HepG2 (cell line): ENCODE measurements at regions not wholly inside any gene's neighbourhood (a gene's known extent, or its start where the extent isn't known, plus 50 kb on each side); places are given as distances from the start of the nearest gene placed in this dataset.
A peak's percentile ranks its signal among the peaks of the same experiment; 100 is the strongest.

Source experiments
- ATAC-seq: fragments of 200-7000 bp; cut with Tn5 transposase; 3 replicates; pipeline ENCODE4 v1.9.1; 2020; ENCODE audit warnings: mild to moderate bottlenecking, moderate library complexity
- BruUV-seq: library from RNA; stranded (reverse); fragments of 400-500 nt; replicated peaks from 2 replicates; lab custom pipeline; 2021; lab: Mats Ljungman, UMichigan
- CTCF ChIA-PET: fragments of 300-600 bp; formaldehyde crosslinking; extraction: SDS; loops from one replicate; lab custom pipeline; 2021; ENCODE audit warnings: low total read pairs, inconsistent platforms, low intra/inter-chr PET ratio; lab: Yijun Ruan, JAX
- POLR2A ChIA-PET: fragments of 350-600 bp; sonication (Branson Sonifier 250); formaldehyde crosslinking; loops from one replicate; lab custom pipeline; 2020; ENCODE audit warnings: antibody characterized with exemption, inconsistent platforms; lab: Yijun Ruan, JAX
- DNase-seq: peaks from one replicate; pipeline ENCODE4 v3.0.0-alpha.2; 2015; ENCODE audit warnings: low spot score
- FAIRE-seq: peaks from 3 replicates; lab custom pipeline; 2011; peaks lifted over from hg19 to GRCh38; lab: Jason Lieb, UNC
- H2AFZ ChIP-seq: one replicate; pipeline ENCODE4 v1.6.1; 2011; ENCODE audit warnings: low read length, inconsistent platforms
- H3K27ac ChIP-seq: fragments of 300-600 bp; 3 replicates; pipeline ENCODE4 v1.8.0; 2011; ENCODE audit warnings: mixed run types, mild to moderate bottlenecking, mixed read lengths, low read length, inconsistent platforms; ENCODE audit not compliant: insufficient read depth; ENCODE audit errors: extremely low read length
- H3K27me3 ChIP-seq, 2 experiments: fragments of 200-600 bp in 1 of 2; 2 replicates in 1 of 2; 3 replicates in 1 of 2; pipeline versions ENCODE4 v1.6.0 to v1.8.0; 2011; ENCODE audit warnings: low read length in 2 of 2, mild to moderate bottlenecking in 2 of 2, moderate library complexity in 2 of 2, inconsistent platforms in 1 of 2; ENCODE audit not compliant: insufficient read depth in 2 of 2, control insufficient read depth in 1 of 2
- H3K36me3 ChIP-seq, 2 experiments: fragments of 200-600 bp in 1 of 2; replicated peaks in 1 of 2; 2 replicates in 1 of 2; 3 replicates in 1 of 2; pipeline versions ENCODE4 v1.5.1 to v1.8.0; 2011; ENCODE audit warnings: low read length in 2 of 2, inconsistent platforms in 1 of 2; ENCODE audit not compliant: insufficient read depth in 2 of 2, control insufficient read depth in 1 of 2
- H3K4me1 ChIP-seq: 2 replicates; pipeline ENCODE4 v1.5.1; 2012; ENCODE audit warnings: low read length, inconsistent platforms; ENCODE audit not compliant: insufficient read depth
- H3K4me2 ChIP-seq: 2 replicates; pipeline ENCODE4 v1.6.0; 2011; ENCODE audit warnings: low read depth, low read length, inconsistent platforms
- H3K4me3 ChIP-seq, 3 experiments: fragments of 200-600 bp in 1 of 3; sonication (generic), shearing (Covaris generic) in 1 of 3; replicated peaks in 1 of 3; 2 replicates each; pipeline ENCODE4 v1.5.1; 2011 to 2016; ENCODE audit warnings: low read length in 3 of 3, inconsistent platforms in 2 of 3, low read depth in 2 of 3, mild to moderate bottlenecking in 2 of 3, control low read depth in 1 of 3, mixed read lengths in 1 of 3; ENCODE audit not compliant: insufficient read depth in 1 of 3
- H3K79me2 ChIP-seq: one replicate; pipeline ENCODE4 v1.6.1; 2011; ENCODE audit warnings: low read length, inconsistent platforms; ENCODE audit not compliant: insufficient read depth
- H3K9ac ChIP-seq: 2 replicates; pipeline ENCODE4 v1.6.0; 2011; ENCODE audit warnings: mild to moderate bottlenecking, low read depth, low read length, inconsistent platforms; ENCODE audit not compliant: insufficient read depth
- H3K9me3 ChIP-seq: 2 replicates; pipeline ENCODE4 v1.5.1; 2012; ENCODE audit warnings: mild to moderate bottlenecking, low read length
- H4K20me1 ChIP-seq: 2 replicates; pipeline ENCODE4 v1.6.0; 2011; ENCODE audit warnings: inconsistent platforms, mild to moderate bottlenecking, low read length, moderate library complexity; ENCODE audit not compliant: insufficient read depth
- FOXA3 ChIP-seq: IDR thresholded peaks from 2 replicates; pipeline ENCODE4 v1.6.1; 2016; ENCODE audit warnings: missing genetic modification reagents, missing compliant biosample characterization
- FOXP1 ChIP-seq, 2 experiments: fragments of 450-650 bp in 1 of 2; IDR thresholded peaks; 2 replicates each; pipeline ENCODE4 v1.6.1; 2017 to 2018; ENCODE audit warnings: antibody characterized with exemption in 1 of 2
- GATAD2A ChIP-seq: IDR thresholded peaks from 2 replicates; pipeline ENCODE4 v1.6.1; 2016
- RBAK ChIP-seq: sonication (generic); formaldehyde crosslinking; IDR thresholded peaks from 2 replicates; pipeline ENCODE4 v1.5.1; 2020; ENCODE audit warnings: mild to moderate bottlenecking, missing genetic modification reagents
- RXRA ChIP-seq: sonication (generic); formaldehyde crosslinking; IDR thresholded peaks from 2 replicates; pipeline ENCODE4 v1.5.1; 2020; ENCODE audit warnings: missing genetic modification reagents
- SALL1 ChIP-seq: sonication (generic); formaldehyde crosslinking; IDR thresholded peaks from 2 replicates; pipeline ENCODE4 v1.8.0; 2022; ENCODE audit warnings: mild to moderate bottlenecking, missing genetic modification reagents
- SP1 ChIP-seq, 2 experiments: fragments of 450-650 bp in 1 of 2; sonication (generic) in 1 of 2; formaldehyde crosslinking in 1 of 2; IDR thresholded peaks; 2 replicates each; pipeline versions ENCODE4 v1.4.0 to v1.6.1; 2016 to 2020; ENCODE audit warnings: missing genetic modification reagents in 1 of 2
- TBX2 ChIP-seq: sonication (generic); formaldehyde crosslinking; IDR thresholded peaks from 2 replicates; pipeline ENCODE4 v1.5.0; 2020; ENCODE audit warnings: missing genetic modification reagents, mild to moderate bottlenecking, borderline replicate concordance
- TOPORS ChIP-seq: sonication (generic); formaldehyde crosslinking; IDR thresholded peaks from 2 replicates; pipeline ENCODE4 v1.8.0; 2023; ENCODE audit warnings: mild to moderate bottlenecking, missing genetic modification reagents
- ZNF292 ChIP-seq: sonication (generic); formaldehyde crosslinking; IDR thresholded peaks from 2 replicates; pipeline ENCODE4 v1.8.1; 2022; ENCODE audit warnings: mild to moderate bottlenecking, low read depth, missing genetic modification reagents, borderline replicate concordance
- WGBS: methylation state at CpG from one replicate; pipeline ENCODE4 v1.1.6; 2017; ENCODE audit warnings: low lambda C conversion rate; 5-methylcytosine and 5-hydroxymethylcytosine counted together
- in situ Hi-C: cut with HindIII; loops from 2 replicates; pipeline ENCODE4 v1.10.0; 2017; ENCODE audit warnings: low pct_unique_long_range_greater_than_20kb; ENCODE audit not compliant: extremely low pct_ligation_motif_present
- intact Hi-C: fragments of 100-400 bp; cut with micrococcal nuclease; formaldehyde crosslinking; loops from one replicate; pipeline ENCODE4 v1.10.0; 2022; ENCODE audit not compliant: unreplicated experiment
- TF ChIP-seq, protein P1 (sequence below): sonication (generic); formaldehyde crosslinking; IDR thresholded peaks from 2 replicates; pipeline ENCODE4 v1.4.0; 2020; ENCODE audit warnings: missing genetic modification reagents
- TF ChIP-seq, protein P2 (sequence below): sonication (generic); formaldehyde crosslinking; IDR thresholded peaks from 2 replicates; pipeline ENCODE4 v1.5.1; 2020; ENCODE audit warnings: missing genetic modification reagents, mild to moderate bottlenecking, borderline replicate concordance
- TF ChIP-seq, protein P3 (sequence below): IDR thresholded peaks from 2 replicates; pipeline ENCODE4 v1.4.0; 2020; ENCODE audit warnings: mild to moderate bottlenecking, missing genetic modification reagents

DNA sequence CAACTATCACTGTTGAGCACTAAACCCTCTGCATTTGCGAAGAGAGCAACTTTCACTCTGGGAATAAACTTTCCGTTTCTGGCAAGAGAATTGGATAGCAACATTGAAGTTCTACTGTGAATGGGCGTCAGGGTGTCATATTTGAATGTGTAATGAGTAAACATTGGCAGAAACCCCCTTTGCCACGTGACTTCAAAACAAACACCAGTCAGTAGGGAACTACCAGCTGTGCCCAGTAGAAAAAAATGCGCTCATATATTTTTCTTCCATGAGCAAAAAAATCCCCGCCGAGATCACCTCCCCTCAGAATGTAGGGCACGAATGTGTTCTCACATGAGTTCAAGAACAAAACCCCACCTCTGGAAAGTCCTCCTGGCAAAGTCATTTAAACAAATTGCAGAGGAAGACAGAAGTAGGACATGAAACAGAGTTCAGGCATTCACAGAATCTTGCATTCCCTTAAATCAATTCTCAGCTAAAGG lies 80.6 kb downstream of the BTG1 start (continued):
- TF ChIP-seq, protein P1, sequence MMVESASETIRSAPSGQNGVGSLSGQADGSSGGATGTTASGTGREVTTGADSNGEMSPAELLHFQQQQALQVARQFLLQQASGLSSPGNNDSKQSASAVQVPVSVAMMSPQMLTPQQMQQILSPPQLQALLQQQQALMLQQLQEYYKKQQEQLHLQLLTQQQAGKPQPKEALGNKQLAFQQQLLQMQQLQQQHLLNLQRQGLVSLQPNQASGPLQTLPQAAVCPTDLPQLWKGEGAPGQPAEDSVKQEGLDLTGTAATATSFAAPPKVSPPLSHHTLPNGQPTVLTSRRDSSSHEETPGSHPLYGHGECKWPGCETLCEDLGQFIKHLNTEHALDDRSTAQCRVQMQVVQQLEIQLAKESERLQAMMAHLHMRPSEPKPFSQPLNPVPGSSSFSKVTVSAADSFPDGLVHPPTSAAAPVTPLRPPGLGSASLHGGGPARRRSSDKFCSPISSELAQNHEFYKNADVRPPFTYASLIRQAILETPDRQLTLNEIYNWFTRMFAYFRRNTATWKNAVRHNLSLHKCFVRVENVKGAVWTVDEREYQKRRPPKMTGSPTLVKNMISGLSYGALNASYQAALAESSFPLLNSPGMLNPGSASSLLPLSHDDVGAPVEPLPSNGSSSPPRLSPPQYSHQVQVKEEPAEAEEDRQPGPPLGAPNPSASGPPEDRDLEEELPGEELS (CRISPR knock-in tag), result peak; percentile 23; the same call in 1 of the 2 replicates
- no peak for TF ChIP-seq TOPORS (CRISPR knock-in tag)

DNA sequence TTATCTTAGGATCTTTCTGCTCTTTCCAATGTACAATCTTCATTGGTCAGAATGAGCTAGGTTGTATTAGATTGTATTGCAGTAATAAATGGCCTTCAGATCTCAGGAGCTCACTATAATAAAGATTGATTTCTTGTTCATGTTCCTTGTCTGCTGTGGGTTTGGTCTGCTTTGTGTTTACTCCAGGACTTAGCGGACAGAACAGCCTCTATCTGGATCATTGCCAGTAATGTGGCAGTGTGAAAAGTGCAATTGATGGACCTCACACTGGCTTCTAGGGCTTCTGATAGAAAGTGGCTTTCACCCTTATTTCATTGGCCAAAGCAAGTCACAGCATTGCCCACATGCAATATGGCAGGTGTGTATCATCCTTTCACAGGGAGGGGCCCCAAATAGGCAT lies 81.2 kb downstream of the BTG1 start:
- intact Hi-C loops (no loop called here), in situ Hi-C loops (no loop called here)
- POLR2A ChIA-PET, result interaction anchor here (1.3 to 4.9 kb wide), 2 partner anchors 73 to 81 kb away, joined by 7 to 36 read pairs; partner anchors contain the start of gene BTG1
- Histone ChIP-seq H3K4me3 (peak overlapping the region in 2 of 3 experiments; percentile 36 to 38; a peak in 2 of 6 replicates), H2AFZ (no peak overlapping the region), H3K27ac (no peak overlapping the region), H3K36me3 (no peaks in the 10 kb centered on the region), H4K20me1 (no peaks in the 10 kb centered on the region), H3K9me3 (no peaks in the 10 kb centered on the region), H3K9ac (no peak overlapping the region), H3K27me3 (no peaks in the 10 kb centered on the region), H3K4me1 (peaks cover 57% of the 10 kb centered on the region), H3K4me2 (peak overlapping the region; percentile 69), H3K79me2 (no peaks in the 10 kb centered on the region)
- FAIRE-seq (peak; percentile 36), ATAC-seq (peak; percentile 67), DNase-seq (peak; percentile 30)
- CTCF ChIA-PET, result no interaction called here
- BruUV-seq, result no TSS peak
- WGBS, result 0% methylated on average over 1 of the region's 1 CpG
- TF ChIP-seq, protein P1 (CRISPR knock-in tag), result peak; percentile 18; the same call in 1 of the 2 replicates
- TF ChIP-seq RXRA (no peak), SP1 (IDR thresholded peaks at IDR 0.05) (no peak), SP1 (CRISPR knock-in tag; IDR thresholded peaks at IDR 0.05) (no peak), GATAD2A (CRISPR knock-in tag) (peak; percentile 47), ZNF292 (CRISPR knock-in tag) (peak; percentile 37; the same call in 1 of the 2 replicates), FOXP1 (IDR thresholded peaks at IDR 0.05) (no peak), FOXP1 (CRISPR knock-in tag; IDR thresholded peaks at IDR 0.05) (0 out of 2 replicates have a peak, but pooled peaks have one; percentile 22), FOXA3 (CRISPR knock-in tag) (peak; percentile 47; the same call in 1 of the 2 replicates), RBAK (no peak), TBX2 (CRISPR knock-in tag) (peak; percentile 33; the same call in 1 of the 2 replicates), SALL1 (CRISPR knock-in tag) (peak; percentile 25; the same call in 1 of the 2 replicates)
- TF ChIP-seq, protein P2, sequence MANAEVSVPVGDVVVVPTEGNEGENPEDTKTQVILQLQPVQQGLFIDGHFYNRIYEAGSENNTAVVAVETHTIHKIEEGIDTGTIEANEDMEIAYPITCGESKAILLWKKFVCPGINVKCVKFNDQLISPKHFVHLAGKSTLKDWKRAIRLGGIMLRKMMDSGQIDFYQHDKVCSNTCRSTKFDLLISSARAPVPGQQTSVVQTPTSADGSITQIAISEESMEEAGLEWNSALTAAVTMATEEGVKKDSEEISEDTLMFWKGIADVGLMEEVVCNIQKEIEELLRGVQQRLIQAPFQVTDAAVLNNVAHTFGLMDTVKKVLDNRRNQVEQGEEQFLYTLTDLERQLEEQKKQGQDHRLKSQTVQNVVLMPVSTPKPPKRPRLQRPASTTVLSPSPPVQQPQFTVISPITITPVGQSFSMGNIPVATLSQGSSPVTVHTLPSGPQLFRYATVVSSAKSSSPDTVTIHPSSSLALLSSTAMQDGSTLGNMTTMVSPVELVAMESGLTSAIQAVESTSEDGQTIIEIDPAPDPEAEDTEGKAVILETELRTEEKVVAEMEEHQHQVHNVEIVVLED, result no peak
- TF ChIP-seq, protein P3, sequence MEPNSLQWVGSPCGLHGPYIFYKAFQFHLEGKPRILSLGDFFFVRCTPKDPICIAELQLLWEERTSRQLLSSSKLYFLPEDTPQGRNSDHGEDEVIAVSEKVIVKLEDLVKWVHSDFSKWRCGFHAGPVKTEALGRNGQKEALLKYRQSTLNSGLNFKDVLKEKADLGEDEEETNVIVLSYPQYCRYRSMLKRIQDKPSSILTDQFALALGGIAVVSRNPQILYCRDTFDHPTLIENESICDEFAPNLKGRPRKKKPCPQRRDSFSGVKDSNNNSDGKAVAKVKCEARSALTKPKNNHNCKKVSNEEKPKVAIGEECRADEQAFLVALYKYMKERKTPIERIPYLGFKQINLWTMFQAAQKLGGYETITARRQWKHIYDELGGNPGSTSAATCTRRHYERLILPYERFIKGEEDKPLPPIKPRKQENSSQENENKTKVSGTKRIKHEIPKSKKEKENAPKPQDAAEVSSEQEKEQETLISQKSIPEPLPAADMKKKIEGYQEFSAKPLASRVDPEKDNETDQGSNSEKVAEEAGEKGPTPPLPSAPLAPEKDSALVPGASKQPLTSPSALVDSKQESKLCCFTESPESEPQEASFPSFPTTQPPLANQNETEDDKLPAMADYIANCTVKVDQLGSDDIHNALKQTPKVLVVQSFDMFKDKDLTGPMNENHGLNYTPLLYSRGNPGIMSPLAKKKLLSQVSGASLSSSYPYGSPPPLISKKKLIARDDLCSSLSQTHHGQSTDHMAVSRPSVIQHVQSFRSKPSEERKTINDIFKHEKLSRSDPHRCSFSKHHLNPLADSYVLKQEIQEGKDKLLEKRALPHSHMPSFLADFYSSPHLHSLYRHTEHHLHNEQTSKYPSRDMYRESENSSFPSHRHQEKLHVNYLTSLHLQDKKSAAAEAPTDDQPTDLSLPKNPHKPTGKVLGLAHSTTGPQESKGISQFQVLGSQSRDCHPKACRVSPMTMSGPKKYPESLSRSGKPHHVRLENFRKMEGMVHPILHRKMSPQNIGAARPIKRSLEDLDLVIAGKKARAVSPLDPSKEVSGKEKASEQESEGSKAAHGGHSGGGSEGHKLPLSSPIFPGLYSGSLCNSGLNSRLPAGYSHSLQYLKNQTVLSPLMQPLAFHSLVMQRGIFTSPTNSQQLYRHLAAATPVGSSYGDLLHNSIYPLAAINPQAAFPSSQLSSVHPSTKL (CRISPR knock-in tag), result peak; percentile 61
